Glutamatergic neuron (in vitro differentiated cells): ENCODE measurements at regions not wholly inside any gene's neighbourhood (a gene's known extent, or its start where the extent isn't known, plus 50 kb on each side); places are given as distances from the start of the nearest gene placed in this dataset.

ENCODE experiments used
- DNase-seq: peaks from one replicate; pipeline ENCODE4 v3.0.0; 2022
- H3K27ac Mint-ChIP-seq: one replicate; pipeline ENCODE4 v1.8.0; 2020; ENCODE audit warnings: mild to moderate bottlenecking, mixed read lengths, inconsistent platforms; ENCODE audit not compliant: unreplicated experiment
- H3K27me3 Mint-ChIP-seq: one replicate; pipeline ENCODE4 v1.8.0; 2020; ENCODE audit warnings: mild to moderate bottlenecking, moderate library complexity, mixed read lengths, inconsistent platforms; ENCODE audit not compliant: unreplicated experiment
- H3K36me3 Mint-ChIP-seq: one replicate; pipeline ENCODE4 v1.8.0; 2020; ENCODE audit warnings: mild to moderate bottlenecking, mixed read lengths, inconsistent platforms; ENCODE audit not compliant: unreplicated experiment
- H3K4me1 Mint-ChIP-seq: one replicate; pipeline ENCODE4 v1.8.0; 2020; ENCODE audit warnings: mild to moderate bottlenecking, low read depth, mixed read lengths, inconsistent platforms; ENCODE audit not compliant: unreplicated experiment
- H3K4me3 Mint-ChIP-seq: one replicate; pipeline ENCODE4 v1.8.0; 2020; ENCODE audit warnings: mild to moderate bottlenecking, mixed read lengths, inconsistent platforms; ENCODE audit not compliant: unreplicated experiment
- H3K9me3 Mint-ChIP-seq: one replicate; pipeline ENCODE4 v1.8.0; 2020; ENCODE audit warnings: mild to moderate bottlenecking, moderate library complexity, mixed read lengths, inconsistent platforms; ENCODE audit not compliant: unreplicated experiment
- TF ChIP-seq, protein P1 (sequence below): fragments of 200-600 bp; sonication (generic); IDR thresholded peaks from one replicate; pipeline ENCODE4 v1.5.0; 2021; ENCODE audit not compliant: partially characterized antibody, unreplicated experiment

GRCh38 chr2:14051401-14051800 lies 581.1 kb upstream of the LRATD1 start:
- no peaks in the 10 kb centered on the region for H3K27me3 Mint-ChIP-seq

GRCh38 chr2:14053105-14053504 lies 579.4 kb upstream of the LRATD1 start:
- H3K4me3 Mint-ChIP-seq: no peak overlapping the region
- no peak for DNase-seq
- no peak overlapping the region for H3K27ac Mint-ChIP-seq
- H3K36me3 Mint-ChIP-seq: no peaks in the 10 kb centered on the region
- H3K9me3 Mint-ChIP-seq: peaks cover 5% of the 10 kb centered on the region
- TF ChIP-seq, protein P1, sequence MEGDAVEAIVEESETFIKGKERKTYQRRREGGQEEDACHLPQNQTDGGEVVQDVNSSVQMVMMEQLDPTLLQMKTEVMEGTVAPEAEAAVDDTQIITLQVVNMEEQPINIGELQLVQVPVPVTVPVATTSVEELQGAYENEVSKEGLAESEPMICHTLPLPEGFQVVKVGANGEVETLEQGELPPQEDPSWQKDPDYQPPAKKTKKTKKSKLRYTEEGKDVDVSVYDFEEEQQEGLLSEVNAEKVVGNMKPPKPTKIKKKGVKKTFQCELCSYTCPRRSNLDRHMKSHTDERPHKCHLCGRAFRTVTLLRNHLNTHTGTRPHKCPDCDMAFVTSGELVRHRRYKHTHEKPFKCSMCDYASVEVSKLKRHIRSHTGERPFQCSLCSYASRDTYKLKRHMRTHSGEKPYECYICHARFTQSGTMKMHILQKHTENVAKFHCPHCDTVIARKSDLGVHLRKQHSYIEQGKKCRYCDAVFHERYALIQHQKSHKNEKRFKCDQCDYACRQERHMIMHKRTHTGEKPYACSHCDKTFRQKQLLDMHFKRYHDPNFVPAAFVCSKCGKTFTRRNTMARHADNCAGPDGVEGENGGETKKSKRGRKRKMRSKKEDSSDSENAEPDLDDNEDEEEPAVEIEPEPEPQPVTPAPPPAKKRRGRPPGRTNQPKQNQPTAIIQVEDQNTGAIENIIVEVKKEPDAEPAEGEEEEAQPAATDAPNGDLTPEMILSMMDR: no peak
- H3K27me3 Mint-ChIP-seq: no peaks in the 10 kb centered on the region
- no peaks in the 10 kb centered on the region for H3K4me1 Mint-ChIP-seq

More at GRCh38 chr2:14051401-14051800, 581.1 kb upstream of the LRATD1 start:
- no peaks in the 10 kb centered on the region for H3K36me3 Mint-ChIP-seq
- H3K4me3 Mint-ChIP-seq: no peak overlapping the region
- H3K27ac Mint-ChIP-seq: no peak overlapping the region
- TF ChIP-seq, protein P1: no peak
- no peak for DNase-seq
- peaks cover 3% of the 10 kb centered on the region for H3K9me3 Mint-ChIP-seq
- no peaks in the 10 kb centered on the region for H3K4me1 Mint-ChIP-seq

GRCh38 chr2:14064346-14064745 lies 568.2 kb upstream of the LRATD1 start:
- no peak overlapping the region for H3K27ac Mint-ChIP-seq

GRCh38 chr2:14072338-14072737 lies 560.2 kb upstream of the LRATD1 start:
- H3K9me3 Mint-ChIP-seq: no peaks in the 10 kb centered on the region
- H3K36me3 Mint-ChIP-seq: no peaks in the 10 kb centered on the region
- TF ChIP-seq, protein P1: no peak
- H3K4me1 Mint-ChIP-seq: no peaks in the 10 kb centered on the region
- no peak overlapping the region for H3K4me3 Mint-ChIP-seq
- no peaks in the 10 kb centered on the region for H3K27me3 Mint-ChIP-seq
- no peak overlapping the region for H3K27ac Mint-ChIP-seq
- DNase-seq: no peak

More at GRCh38 chr2:14064346-14064745, 568.2 kb upstream of the LRATD1 start:
- Mint-ChIP-seq H3K4me1 (no peaks in the 10 kb centered on the region), H3K4me3 (no peak overlapping the region), H3K27me3 (peaks cover 2% of the 10 kb centered on the region), H3K9me3 (no peaks in the 10 kb centered on the region), H3K36me3 (no peaks in the 10 kb centered on the region)
- DNase-seq: no peak
- TF ChIP-seq, protein P1: no peak

DNA sequence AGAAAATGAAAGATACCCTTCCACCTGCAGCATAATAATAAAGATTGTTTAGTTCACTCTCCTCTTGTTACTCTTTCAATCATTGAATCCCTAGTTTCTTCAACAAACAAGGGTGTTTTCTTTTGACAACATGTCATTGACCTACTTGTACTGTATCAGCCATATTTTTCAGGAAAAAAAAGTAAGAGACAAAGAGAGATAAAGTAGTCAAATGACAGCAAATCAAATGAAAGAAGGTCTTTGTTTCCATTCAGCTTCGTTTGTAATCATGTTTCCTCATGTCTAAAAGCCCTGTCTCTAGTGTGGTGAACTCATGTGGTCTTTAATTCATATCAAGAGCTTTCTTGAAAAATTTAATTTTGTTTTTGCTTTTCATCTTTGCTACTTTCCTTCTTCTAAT lies 557.8 kb upstream of the LRATD1 start:
- Mint-ChIP-seq H3K36me3 (no peaks in the 10 kb centered on the region), H3K9me3 (no peaks in the 10 kb centered on the region), H3K27ac (no peak overlapping the region), H3K27me3 (no peaks in the 10 kb centered on the region), H3K4me3 (no peak overlapping the region), H3K4me1 (no peaks in the 10 kb centered on the region)
- DNase-seq: no peak
- TF ChIP-seq, protein P1: no peak
